HG02970 (cell line): ENCODE measurements at regions not wholly inside any gene's neighbourhood (a gene's known extent, or its start where the extent isn't known, plus 50 kb on each side); places are given as distances from the start of the nearest gene placed in this dataset.

Source experiments
- ATAC-seq: cut with Tn5 transposase; IDR thresholded peaks from one replicate; pipeline ENCODE4 v1.9.1; 2021; ENCODE audit warnings: mild to moderate bottlenecking, moderate library complexity, moderate number of reproducible peaks; ENCODE audit not compliant: unreplicated experiment, low FRiP score

DNA sequence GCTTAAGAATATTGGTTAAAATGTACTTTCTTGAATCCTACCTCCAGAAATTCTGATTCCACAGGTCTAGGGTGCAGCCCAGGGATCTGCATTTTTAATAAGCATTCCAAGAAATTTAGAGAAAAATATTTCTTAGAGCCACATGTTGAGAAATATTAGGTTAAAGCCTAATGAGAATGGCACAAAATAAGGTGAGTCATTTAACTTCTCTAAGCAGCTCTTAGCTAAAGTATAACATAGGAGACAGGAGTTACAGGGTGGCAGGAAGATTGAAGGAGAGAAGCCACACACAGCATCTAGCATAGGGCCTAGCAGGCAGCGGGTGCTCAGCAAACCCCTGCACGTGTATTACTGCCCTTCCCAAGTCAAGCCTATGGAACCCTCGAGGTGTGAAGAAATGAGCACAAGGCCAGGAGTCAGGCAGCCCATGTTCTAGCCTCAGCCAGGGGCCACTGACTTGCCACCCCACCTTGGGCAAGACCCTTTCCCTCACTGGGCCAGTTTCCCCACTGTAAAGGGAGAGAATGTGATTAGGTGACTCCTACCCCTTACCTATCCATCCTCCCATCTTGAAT, 197.1 kb upstream of the TLE3 start:
- ATAC-seq = no peak

DNA sequence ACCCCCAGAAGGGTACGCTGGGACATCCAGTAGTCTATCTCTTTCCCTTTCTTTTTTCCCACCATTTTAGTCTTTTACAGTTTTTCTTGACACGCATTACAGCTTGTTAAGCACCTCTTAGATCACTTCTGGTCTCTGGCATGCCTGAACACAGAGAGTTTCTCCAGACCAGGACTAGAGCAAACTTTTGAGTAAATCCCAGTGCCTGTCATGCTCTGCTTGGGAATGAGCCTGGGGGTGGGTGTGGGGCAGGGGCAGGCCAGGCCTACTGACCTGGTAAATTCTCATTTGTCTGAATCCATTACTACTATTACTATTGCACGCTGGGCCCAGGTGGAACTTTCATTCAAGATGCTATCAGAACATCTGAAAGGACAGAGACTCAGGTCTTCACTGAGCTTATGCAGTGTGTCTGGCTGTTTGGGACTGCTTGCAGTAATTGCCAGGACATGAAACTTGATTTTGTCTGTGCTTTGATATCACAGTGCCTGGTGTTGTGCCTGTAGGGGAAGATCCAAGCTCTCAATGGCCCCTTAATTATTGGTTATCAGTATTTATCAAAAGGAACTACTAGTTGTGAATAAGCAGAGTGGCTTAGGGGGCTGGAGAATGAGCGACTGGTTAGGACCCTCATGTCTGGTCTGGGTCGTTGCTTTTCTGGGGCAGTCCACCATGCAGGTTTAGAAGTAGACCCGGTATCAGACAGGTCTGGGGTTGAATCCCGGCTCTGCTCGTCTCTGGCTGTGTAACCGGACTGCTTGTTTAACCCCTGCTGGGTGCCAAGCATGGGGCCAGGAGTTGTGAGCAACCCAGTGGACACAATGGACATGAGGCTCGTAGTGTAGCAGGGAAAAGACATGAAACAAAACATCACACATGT, 196.1 kb upstream of the TLE3 start:
- no peak for ATAC-seq

DNA sequence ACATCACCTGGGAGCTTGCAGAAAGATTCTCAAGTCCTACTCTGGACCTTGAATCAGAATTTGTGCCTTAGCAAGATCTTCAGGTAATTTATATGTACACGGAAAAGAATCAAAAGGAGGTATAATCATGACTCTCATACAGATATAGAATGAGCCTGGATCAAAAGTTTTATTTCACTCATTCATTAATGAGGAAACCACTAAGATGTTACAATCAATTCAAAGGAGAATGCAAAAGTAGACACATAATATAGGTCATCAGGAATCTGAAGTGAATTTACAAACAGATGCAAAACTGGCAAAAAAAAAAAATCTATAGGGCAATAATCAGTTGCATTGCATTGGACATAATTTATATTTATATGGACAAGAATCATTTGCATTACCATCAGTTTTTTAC, 195.4 kb upstream of the TLE3 start:
- no peak for ATAC-seq

DNA sequence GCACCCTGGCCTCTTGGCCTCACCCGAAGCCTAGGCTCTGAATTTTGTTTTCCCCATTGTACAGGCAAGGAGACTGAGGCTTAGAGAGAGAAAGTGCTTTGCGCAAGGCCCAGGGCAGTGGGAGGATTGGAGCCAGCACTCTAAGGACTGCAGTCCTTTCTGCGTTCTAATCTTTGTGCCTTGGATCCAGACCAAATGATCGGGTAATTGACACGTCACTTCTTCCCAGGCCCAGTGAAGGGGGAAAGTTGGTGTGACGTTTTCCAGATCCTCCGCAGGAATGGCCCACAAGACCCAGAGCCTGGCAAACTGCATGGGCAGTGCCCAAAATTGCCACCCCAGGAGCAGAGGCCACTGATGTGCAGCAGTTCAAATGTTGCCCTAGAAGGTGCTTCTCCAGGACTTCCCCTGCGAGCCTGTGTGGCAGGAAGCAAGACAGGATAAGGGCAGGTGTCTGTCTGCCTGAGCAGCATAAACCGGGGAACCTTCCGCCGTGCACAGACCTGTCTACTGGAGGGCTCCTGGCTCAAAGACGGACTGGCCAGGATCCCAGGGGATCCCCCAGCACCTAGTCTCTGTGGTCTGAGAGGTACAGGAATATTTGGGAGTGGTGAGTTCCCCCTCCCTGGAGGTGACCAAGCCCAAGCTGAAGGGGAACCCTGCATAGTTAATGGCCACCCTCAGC, 194.5 kb upstream of the TLE3 start:
- ATAC-seq = no peak

DNA sequence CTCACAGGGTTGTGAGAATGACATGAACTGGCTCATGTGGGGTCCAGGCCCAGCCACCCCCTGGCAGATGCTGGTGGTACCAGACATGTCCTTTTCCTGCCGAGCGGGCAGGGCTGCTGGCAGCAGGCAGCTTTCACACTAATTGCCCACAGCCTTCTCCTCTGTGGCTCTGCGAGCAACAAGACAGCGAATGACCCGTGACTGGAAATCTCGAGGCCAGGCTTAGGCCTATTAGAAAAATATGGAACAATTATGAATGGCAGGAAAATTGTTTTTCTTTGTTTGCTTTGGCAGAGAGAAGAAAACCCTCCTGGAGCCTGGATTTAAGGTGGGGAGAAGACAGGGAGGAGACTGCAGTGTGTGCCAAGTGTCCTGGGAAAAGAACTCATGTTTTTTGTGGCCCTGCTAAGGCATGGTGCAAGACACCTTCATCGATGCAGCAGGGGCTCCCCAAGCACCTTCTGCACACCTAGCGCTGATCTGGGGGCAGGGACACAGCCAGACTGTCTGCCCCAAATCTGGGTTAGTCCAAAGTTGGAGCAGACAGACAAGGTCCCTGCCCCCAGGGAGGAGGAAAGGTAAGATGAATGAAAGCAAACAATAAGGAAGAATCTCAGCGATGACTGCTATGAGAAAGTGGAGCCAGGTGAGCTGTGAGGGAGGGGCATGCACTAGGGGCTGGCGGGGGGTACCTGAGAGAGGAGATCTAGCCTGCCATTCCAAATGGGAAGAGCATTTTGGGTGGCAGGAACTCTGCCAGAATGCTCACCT, 193.8 kb upstream of the TLE3 start:
- ATAC-seq = no peak

DNA sequence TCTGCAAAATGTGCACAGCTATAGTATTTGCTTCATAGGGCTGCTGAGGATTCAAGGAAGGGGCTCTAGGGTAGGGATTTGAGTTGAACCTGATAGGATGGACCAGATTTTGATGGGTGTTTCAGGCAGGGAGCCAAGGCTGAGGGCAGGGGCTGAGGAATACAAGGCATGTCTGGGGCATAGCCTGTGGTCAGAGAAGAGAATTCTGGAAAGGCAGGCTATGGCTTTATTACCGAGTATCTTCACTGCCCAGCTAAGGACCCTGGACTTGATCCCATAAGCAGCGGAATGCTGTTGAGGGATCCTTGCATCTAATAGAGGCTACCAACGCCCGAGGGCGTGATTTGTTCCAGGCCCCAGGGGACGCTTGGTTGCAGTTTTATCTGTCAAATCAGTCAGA, 193.0 kb upstream of the TLE3 start:
- no peak for ATAC-seq

DNA sequence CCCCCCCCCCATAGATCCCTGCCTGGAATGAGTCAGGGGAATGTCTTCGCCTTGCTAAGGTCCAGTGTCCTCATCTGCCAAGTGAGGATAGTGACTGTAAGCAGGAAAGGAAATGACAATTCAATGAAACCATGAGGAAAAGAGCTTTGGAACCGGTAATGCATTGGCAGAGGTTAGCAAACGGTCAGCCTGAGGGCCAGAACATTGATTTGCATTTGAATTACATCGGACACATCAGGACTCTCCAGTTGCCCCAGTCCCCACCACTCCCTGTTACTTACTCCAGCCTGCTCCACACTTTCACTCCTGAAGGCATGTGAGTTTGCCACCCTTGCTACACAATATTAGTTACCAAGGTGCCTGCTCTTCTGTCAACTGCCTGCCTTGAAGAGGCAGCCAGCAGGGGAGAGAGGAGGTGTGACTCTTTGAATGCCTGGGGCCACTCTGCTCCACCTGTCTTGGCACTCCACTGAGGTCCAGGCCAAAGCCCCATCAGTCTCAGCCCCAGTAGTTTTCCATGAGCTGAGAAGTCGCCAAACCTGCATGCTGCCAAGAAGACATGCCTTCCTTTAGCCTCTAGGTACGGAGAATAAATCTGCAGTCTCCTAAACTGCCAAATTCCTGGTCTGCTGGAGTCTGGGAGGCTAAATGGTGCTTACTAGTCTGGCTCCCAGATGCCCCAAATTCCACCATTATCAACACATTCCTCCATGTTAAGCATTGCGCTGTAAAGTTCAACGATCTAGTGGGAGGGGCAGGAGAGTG, 191.7 kb upstream of the TLE3 start:
- ATAC-seq = no peak

DNA sequence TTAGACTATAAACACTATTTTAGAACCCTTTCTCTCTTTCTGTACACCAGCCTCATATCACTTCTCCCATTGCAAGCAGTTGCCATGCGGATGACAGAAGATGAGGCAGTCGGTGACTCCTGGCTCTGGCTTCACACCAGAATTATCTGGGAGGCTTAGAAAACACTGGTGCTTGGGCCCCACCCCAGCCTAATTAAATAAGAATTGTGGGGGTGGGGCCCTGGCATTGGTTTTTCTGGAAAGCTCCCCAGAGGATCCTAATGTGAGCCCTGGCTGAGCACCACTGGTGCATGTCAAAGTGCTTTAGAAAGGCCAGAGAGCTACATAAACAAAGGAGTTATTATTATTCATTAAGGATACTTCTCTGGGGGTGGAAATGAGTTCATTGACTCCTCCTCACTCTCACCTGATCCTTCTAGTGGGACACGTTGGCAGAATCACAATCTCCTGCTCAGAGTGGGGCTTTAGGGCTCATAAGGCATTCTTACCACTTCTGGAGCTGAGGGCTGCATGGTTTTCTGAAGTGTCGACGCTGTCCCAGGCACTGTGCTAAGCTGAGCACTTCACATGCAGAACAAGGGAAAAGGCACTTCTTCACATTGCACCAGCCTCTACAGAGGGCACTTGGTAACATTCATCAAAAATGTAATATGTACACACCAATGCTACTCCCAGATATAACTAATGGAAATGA, 188.5 kb upstream of the TLE3 start:
- ATAC-seq = no peak

DNA sequence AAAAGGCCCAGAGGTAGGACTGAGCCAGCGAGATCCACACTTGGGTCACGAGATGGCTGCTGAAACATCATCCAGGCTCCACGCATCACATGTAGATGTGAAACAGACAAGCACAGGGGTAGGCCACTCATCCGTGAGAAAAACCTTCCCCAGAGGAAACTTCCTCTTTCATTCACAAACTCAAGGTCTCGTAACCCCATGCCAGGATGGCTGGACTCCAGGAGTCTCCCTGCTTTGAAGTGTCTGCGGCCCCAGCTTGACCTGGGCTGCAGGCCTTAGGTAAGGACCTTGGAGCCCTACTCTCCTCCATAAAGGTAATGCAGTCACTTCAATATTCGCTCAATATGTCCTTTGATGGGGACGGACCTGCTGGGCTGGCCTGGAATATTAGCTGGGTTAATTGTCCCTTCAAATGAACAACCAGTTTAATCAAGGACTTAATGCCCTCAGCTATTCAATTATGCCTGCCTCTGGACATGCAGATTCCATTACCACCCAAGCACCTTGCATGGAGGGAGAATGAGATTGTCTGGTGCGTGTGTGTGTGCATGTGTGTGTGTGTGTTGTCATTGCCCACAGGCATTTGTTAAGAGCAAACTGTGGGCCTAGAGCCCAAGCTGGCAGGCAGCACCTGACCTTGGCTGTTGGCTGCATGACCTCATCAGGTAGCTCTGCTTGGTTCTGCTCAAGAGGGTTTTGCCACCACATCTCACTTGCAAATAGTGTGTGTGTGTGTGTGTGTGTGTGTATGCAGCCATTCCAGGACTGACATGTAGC, 186.9 kb upstream of the TLE3 start:
- no peak for ATAC-seq

DNA sequence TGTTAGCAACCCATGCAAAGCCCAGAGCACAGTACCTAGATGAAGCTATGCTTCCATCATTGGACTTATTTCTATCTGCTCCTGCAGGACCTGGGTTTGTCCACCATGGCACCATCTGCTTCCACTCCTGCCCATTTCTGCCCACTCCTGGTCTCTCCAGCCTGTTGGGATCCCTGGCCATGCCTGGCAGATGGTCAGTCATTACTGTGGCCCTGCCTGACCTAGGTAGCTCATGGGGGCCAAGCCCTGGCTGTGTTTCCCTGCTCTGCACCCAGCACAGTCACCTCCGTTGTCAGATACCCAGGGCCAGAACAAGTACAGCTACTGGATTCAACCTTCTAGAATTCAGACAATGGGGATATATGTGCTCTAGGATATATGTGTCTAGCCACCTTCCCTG, 185.8 kb upstream of the TLE3 start:
- no peak for ATAC-seq

DNA sequence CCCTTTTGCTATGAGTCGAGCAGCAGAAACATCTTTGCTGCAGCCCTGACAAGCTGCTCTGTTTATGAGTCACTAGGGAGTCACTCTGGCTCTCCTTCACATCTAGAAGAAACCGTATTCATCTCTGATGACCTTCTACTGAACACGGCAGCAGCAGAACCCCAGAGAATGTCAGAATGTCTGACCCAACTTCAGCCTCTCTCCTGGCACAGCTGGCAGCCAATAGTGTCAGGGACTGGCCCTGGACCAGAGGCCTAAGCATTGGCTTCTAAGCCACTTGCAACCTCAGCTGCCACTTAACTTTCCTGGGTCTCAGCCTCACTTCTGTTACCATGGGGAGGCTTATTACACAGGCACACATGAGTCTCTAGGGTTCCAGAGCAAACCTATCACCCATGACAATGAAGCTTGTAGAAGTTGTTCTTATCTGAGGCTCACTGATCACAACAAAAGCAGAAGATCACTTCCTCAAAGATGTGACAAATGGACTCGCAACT, 184.1 kb upstream of the TLE3 start:
- ATAC-seq = no peak

DNA sequence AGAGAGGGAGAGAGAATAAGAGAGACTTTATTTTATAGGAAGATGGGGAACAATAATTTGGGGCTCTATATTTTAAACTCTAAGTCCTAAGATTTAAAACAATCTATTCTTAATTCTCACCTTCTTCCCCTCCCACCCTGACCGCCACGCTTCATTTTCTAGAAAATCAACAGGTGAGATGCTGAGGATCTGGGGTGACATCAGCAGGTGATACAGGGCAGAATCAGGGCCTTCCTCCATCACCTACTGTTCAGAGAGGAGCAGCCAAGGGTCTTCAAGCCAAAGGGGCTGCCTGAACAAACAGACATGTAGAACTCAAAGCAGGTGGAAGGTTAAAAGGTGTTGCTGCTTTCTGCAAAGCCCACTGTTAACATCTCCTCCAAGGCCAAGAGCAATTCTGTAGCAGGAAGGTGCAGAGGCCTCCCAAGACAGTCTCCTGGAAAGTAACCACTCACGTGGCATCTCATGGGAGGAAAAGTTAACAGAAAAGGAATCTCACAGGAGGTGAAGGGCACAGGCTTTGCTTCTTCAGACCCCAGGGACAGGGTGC, 183.6 kb upstream of the TLE3 start:
- ATAC-seq = no peak

DNA sequence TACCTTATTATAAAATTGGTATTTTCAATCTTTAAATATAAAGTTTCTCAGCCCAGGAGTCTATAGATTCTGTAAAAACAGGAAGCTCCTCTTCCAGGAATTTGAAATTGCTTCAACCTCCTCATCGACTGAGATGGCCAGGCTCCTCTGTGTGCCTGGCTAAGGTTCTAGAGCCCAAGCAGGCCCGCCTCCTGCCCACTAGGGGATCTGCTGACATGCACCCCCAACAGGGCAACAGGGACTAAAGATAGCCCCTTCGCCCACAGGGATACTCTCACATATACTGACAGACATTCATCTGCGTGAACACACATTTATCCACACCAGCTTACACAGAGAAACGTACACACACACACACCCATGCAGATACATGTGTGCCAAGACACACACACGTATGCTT, 183.1 kb upstream of the TLE3 start:
- no peak for ATAC-seq

DNA sequence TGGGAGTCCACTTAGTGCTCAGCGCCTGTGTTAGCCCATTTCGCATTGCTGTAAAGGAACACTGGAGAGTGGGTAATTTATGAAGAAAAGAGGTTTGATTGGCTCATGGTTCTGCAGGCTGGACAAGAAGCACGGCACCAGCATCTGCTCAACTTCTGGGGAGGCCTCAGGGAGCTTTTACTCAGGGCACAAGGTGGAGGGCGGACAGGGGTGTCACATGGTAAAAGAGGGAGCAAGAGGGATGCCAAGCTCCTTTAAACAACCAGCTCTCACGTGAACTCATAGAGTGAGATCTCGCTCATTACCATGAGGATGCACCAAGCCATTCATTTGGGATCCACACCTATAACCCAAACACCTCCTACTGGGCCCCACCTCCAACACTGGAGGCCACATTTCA, 181.4 kb upstream of the TLE3 start:
- ATAC-seq = no peak

DNA sequence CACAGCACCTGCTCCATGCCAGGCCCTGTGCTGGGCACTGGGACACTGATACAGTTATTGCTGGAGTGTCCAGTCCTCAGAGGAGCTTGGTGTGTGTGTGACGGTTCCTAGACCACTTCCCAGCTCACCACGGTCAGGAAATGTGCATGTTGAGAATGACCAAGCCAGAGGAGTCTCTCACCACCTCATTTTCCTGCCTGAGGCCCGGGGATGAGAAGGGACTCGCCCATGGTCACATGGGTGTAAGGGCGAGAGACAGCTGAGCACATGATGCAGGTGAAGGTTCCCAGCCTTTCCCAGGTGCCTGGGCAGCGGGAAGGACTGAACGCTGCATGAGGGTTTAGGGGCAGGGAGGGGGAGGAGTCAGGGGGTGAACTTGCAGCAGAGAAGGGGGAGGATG, 180.9 kb upstream of the TLE3 start:
- ATAC-seq = no peak

DNA sequence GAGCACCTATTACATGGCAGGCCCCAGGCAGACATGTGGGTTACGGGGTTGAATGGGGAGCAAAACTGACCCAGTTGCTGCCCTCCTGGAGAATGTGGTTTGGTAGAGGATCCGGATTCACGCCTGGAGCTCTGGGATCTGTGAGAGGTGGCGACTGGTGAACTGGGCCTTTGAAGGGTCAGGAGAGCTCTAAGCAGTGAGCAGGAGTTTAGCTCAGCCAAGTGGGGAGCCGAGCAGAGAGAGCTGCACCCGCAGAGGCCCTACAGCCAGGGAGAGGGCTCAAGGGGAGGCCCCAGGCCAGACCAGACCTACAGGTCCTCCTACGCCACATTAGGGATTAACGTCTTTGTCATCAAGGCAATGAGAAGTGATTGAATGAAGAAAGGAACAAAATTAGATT, 179.8 kb upstream of the TLE3 start:
- no peak for ATAC-seq

DNA sequence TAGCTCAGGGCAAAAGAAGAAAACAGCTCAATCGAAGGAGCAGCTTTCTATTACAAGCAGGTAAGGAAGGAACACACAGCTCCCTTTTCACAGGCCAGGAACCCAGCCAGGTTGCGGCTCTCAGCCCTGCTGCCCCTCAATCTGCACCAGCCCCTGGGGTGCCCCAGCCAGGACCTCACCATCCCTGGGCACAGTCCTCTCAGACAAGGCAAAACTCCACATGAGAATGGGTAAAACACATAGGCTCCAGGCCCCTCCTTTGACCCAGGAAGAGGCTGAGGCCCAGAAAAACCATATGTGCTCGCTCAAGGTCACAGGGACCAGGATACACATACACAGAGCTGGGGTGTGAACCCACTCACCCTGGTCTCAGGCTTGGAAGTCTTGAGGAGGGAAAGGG, 178.7 kb upstream of the TLE3 start:
- ATAC-seq = no peak

DNA sequence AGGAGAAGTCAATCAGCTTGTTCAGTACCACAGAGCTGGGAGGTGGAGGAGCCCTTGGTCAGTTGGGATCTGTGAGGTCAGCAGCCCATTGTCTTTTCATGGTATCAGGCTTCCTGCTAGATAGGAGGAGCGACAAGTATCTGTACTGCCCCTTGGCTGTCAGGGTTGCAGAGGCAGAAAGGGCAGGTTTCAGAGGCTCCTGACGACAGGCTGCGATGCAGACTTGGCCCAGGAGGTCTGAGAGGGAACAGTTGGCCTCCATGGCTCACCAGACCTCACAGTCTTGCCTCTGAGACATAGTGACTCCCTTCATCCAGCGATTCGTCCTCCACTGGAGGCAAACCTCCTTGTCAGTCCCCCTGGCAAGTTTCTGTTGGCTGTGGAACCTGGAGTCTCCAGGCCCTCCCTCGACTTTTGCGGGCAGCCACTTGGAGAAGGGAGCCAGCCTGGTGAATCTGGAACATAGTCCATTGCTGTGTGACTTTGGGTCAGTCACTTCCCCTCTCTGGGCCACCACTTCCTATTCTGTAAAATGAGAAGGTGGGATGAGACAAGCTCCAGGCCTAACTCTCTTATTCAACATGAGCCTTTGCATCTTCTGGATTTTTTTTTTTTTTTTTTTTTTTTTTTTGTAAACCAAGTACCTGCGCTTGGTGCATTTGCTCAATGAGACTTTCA, 177.9 kb upstream of the TLE3 start:
- no peak for ATAC-seq
